ENCODE measurements at regions not wholly inside any gene's neighbourhood (a gene's known extent, or its start where the extent isn't known, plus 50 kb on each side); places are given as distances from the start of the nearest gene placed in this dataset.
"Not testable (repeated sequence)": the region's sequence is repeated elsewhere in the genome, so short reads cannot be mapped to it uniquely, and the experiment has no call there.

DNA sequence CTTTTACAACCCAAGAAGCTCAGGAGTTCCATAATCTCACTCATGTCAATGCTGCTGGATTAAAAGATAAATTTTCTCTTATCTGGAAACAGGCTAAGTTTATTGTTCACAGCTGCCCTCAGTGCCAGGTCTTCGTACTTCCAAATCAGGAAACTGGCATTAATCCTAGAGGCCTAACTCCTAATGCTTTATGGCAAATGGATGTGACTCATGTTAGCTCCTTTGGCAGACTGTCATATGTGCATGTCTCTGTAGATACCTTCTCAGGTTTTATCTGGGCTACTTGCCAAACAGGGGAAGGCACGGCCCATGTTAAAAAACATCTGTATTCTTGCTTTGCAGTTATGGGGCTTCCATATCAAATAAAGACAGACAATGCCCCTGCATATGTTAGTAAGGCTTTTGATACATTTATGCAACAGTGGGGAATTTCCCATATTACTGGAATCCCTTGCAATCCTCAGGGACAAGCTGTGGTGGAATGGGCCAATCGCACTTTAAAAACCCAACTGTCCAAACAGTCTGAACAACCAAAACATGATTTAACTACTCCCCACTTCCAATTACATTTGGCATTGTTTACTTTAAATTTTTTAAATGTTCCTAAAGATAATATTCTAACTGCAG is 570.8 kb upstream of the PTGER4 start:
- DNase-seq: not testable (repeated sequence)

DNA sequence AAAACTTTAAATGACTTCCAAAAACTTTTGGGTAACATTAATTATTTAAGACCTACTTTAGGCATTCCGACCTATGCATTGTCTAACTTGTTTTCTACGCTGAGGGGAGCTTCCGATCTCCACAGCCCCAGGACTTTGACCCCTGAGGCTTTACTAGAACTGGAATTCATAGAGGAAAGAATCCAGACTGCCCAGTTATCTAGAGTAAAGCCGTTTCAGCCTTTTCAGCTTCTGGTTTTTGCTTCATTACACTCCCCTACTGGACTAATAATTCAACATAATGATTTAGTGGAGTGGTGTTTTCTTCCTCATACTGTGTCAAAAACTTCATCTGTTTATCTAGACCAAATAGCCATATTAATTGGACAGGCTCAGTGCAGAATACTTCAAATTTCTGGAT is 571.9 kb upstream of the PTGER4 start:
- not testable (repeated sequence) for DNase-seq

DNA sequence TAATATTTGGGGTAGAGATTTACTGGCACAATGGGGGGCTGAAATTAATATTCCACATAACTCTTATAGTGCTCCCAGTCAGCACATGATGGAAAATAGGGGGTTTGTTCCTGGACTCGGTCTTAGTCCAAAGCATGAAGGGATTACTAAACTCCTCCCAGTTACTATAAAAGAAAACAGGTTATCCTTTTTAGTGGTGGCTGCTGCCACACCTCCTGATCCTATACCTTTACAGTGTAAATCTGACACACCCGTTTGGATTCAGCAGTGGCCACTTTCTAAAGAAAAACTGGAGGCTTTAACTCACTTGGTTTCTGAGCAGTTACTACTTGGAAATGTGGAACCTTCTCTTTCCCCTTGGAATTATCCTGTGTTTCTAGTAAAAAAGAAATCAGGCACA is 572.9 kb upstream of the PTGER4 start:
- no peak for DNase-seq

DNA sequence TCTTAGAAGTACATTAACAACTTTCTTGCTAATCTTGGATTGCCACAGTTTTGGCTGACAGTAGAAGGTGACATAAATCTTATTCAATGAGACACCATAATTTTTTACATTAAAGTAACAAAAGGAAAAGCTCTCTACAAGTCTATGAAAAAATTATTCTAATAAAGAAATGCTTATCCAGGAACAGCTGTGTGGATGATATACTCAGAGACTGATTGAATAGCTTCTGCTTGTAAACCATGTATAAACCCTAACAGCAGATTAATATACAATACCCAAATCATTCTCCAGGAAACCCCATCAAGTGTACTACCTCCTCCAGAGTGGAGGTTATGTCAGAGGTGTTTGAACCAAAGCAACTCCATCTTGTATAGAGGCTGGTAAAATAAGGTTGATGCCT is 581.4 kb upstream of the PTGER4 start:
- DNase-seq: no peak

DNA sequence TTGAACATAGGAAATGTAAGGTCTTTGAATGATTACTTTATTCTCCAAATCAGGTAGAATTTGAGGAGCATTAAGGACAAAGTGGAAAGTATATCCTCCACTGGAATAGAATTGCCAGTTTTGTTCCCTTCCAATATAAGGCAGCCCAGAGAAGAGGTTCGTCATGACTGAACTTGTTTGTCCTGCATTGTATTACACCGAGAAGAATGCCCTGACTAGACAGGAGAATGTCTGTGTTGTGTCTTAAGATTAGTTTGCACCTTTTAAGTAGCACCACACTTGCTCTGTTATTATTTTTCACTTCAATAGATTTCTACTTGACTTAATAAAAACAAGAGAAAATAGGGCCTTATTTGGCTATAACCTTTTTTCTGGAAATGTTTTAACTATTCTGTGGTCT is 586.2 kb upstream of the PTGER4 start:
- DNase-seq: no peak

DNA sequence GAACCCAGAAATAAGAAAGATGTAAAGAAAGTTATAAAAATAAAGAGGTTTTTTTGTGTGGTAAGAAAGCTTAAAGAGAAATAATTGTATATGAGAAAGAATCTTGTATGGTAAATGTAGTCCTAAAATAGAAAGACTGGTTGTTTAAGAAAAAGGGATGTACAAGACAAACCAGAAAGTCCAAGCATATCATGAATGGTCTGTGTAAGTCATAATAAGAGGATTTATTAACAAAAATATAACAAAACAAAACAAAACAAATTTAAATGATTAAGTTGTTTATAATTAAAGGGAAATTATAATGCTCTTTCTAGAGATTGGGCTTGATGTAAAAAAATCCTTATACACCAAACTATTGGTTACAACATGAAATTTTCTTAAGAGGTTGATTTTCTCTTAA is 590.4 kb upstream of the PTGER4 start:
- no peak for DNase-seq

DNA sequence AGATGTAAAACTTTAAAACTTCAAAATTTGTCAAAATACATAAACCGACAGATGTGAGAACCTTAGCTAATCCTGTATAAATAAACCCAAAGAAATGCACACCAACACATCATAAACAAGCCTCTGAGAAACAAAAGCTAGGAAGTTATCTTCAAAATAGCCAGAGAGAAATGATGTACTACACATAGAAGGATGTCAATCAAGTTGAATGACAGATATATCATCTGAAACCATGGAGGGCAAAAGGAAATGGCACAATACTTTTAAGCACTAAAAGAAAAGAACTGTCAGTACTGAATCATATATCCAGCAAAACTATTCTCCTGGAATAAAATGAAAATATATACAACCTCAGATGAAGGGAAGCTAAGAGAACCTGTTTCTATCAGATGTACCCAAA is 595.1 kb upstream of the PTGER4 start:
- no peak for DNase-seq

DNA sequence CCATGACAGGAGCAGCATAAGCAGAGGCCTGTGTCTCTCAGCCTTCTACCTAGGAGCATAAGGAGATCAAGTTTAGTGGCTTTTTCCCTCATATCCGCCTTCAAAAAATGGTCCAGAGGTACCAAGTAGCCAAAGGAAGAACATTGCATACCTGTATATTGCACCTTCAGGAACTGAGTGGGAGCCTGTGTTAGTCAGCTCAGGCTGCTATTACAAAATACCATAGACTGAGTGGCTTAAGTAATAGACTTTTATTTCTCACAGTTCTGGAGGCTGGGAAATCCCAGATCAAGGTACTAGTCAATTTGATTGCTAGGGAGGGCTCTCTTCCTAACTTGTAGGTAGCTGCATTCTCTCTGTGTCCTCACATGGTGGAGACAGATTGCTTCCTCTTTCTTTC is 597.4 kb upstream of the PTGER4 start:
- no peak for DNase-seq

DNA sequence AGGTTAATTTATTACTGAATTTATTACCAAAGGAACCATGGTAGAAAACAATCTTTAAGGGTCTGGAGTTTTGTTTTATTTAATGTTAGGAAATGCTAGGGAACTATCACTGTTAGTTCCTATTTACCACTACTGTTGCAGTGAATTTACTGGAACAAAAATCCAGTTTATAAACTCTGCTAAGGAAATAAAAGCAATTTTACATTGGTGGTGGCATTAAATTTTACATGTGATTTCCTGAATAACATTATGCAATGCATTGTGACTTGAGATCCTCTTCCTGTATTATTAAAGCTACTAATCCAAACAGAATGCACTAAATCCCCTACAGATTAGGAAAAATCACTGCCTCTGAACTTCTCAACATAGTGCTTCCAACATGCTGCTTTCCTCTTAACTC is 599.5 kb upstream of the PTGER4 start:
- no peak for DNase-seq

DNA sequence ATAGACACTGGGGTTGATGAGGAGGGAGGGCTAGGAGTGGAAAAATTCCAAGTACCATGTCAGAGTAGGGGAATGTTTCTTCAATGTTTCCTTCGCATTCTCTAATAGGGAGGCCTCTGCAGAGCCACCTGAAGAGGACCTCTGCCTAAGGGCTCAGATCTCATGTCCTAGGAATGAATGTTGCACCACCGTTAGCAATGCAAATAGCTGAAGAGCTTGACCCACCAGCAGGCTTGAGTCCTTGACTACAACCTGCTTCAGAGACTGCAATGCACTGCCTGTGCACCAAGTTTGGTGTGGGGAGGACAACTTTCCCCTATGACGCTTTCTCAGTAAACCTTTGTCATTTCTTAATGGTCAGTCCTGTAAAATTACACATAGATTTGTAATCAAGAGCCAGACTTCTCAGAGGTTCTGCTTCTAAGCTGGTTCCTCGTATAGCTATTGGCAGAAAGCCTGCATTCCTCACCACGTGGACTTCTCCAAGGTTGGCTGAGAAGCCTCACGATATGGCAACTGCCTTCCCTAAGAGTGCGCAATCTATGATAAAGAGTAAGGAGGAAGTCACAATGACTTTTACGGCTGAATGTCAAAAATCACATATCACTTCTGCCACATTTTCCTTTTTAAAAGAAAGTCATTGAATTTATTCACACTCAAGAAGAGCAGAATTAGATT is 600.7 kb upstream of the PTGER4 start:
- no peak for DNase-seq

DNA sequence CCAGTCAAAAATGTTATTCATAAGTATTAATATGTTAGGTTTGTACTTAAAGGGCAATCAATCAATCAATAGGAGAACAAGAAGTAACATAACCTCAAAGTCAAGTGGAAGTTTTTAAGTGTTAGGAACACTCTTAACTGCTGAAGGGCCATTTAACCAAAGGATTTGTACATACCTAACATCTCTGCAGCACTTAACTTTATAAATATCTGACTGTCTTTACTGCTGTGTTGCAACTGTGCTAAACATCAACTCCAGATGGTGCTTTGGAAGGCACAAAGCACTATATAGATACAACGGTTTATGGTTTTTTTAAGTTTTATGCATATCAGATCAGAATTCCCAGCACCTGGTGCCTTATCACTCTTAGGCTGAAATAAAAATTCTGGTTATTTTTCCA is 604.9 kb upstream of the PTGER4 start:
- DNase-seq: no peak

DNA sequence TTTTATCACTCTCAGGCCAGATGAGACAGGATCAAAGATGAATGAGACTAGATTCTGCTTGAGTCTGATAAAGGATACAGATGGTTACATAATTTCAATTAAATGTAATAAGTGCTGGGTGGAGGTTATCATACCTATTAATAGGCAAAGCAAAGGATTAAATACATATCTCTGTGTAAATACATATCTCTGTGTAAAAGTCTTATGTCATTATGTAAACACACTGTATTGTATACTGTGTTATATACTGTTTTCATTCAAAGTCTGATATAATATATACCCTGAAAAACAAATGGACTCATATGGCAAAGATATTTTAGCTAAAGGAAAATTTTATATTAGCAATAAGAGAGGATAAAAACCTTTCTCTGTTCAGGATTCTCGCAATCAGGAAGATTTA is 605.8 kb upstream of the PTGER4 start:
- no peak for DNase-seq

DNA sequence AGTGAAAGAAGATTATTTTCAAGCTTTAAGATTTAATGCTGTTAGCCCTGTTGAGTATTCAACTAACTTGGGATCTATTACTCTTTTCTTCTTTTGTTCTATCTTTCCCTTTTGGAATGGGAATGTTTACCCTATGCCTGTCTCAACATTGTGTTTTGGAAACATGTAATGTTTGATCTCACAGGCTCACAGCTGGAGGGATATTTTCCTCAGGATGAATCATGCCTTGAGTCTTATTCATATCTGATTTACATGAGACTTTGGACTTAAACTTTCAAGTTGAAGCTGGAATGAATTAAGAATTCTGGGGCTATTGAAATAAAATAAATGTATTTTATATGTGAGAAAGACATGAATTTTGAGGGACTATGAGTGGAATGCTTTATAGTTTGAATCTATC is 607.8 kb upstream of the PTGER4 start:
- DNase-seq: no peak

DNA sequence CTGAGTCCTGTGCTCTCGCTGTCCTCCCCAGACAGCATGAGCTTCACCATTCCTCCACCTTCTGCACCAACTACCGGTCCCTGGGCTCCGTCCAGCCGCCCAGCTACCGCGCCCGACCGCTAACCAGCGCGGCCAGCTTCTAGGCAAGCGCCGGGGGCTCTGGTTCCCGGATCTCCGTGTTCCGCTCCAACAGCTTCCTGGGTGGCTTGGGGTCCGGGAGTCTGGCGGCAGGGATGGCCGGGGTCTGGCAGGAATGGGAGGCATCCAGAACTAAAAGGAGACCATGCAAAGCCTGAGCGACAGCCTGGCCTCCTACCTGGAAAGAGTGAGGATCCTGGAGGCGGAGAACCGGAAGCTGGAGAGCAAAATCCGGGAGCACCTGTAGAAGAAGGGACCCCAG is 613.1 kb upstream of the PTGER4 start:
- no peak for DNase-seq

DNA sequence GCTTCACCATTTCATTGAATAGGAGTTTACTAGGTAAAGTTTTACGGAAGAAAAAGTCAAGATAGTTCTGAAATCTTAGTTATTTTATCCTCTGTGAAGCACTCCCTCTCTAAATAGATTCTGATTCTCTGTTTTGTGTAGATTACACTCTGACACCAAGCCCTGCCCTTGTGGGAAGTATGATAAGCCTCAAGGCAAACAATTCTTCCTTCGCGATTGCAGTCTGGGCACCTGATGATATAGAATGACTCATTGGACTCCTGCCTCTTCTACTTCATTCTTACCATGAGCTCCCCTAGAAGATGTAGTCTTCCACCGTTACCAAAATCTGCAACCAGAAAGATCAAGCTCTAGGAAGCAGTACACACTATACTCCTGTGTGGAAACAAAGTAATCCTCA is 626.9 kb upstream of the PTGER4 start:
- DNase-seq: no peak

DNA sequence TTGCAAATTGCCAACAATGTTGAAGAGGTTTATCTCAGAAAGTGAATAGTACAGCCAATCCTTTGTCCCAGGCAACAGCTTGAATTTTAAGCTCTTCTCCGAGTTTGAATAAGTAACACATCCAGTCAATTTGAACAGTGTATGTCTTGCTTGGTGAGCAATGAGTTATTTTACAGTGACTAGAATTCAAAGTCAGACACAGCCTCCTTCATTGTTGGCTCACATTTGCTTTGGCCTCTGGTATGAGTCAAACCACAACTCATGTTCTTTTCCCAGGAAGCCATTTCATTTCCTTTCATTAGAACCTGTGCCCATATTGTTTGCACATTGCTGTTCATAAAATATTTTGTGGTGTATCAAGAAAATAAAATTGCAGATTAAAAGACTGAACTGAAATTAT is 622.0 kb upstream of the DAB2 start:
- no peak for DNase-seq

DNA sequence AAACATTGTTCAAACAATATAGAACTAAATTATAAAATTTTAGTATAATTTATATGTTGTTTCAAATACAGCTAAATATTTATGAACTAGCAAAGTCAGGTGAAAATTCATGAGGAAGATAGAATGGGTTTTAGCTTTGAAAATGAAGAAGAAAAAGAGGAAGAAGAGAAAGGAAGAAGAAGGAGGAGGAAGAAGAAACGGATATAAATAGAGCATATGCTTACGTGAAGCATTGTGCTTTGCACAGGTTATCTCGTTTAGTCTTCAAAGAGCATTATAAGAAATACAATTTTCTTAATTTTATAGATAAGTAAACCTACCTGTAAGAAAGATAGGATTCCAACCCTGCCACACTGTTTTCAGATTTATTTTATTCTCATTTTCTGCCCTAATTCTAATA is 620.6 kb upstream of the DAB2 start:
- DNase-seq: no peak

DNA sequence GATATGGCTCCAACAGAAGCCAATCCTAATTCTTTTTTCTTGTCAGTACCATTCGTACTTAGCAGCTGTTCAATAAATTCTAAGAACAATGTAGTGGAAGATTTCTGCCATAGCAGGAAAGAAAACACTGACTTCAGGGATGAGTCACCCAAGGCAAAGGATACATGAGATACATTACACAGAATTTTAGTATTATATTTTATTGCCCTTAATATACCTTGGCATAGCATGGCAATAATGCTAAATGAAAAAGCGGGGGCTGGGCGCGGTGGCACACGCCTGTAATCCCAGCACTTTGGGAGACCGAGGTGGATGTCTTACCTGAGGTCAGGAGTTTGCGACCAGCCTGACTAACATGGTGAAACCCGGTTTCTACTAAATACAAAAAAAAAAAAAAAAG is 619.1 kb upstream of the DAB2 start:
- DNase-seq: no peak

DNA sequence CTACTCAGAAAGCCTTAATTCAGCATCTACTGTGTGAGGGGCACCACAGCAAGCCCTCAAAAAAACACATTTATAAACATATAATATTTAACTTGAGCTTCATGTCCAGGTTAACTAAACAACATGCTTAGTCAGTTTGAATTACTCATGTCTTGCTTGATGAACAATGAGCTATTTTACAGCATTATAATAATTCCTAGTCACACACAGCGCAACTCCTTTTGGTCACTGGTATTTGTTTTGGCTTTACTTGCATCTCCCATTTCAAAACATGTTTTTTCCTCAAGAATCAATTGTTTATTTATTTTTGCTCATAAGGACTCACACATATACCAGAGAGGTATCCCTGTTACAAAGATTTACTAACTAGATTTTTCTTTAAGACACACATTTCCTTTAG is 616.7 kb upstream of the DAB2 start:
- no peak for DNase-seq

DNA sequence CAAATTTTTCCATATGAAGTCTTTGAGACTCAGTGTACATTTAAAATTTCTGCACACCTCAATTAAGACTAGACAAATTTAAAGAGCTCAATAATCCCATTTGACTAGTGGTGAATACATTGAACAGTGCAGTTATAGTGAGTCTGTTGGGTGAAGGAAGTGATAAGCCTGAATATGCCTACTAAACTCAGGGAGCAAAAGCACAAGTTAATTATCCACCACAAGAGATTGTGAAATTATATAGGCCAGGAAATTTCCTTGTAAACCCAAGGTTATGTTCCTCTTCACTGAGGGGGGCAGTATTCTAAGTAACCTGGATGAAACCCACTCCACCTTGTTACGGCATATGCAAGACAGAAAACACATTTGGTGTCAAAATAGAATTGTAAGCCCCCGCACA is 612.9 kb upstream of the DAB2 start:
- DNase-seq: no peak

DNA sequence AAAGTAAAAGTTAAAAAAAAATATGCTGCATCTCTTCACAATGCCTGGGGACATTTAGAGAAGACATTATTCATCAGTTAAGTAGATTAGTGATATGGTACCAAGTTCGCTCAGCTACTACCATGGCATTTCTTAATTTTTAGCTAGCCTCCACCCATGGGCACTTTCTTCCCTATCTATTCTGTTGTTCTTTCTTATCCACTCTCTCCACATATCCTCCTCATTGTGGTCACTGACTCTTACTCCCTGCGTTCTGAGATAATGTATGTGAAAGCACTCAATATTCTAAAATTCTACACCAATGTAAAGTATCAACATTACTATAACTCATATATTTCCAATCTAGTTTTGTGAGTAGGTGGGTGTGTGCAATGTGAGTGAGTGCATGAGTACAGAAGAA is 609.7 kb upstream of the DAB2 start:
- DNase-seq: no peak

DNA sequence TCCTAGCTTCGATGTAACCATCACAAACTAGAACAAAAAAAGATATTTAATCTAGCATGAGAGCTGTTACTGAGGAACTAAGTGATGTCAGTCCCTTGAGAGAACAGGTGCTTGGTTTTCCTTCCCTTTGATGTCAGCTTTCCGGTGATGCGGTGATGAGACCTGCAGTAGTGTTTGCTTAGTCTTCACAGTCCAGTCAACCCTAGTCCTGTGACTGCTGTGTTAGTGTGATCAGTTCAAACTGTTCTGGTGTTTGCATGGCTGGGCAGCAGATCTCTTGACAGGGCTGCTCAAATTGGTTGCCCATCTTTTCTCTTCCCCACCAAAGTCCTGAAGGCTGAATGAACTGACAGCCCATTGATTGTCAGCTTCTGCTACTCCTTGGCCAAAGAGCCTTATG is 608.6 kb upstream of the DAB2 start:
- peak; percentile 34 to 79 for DNase-seq

DNA sequence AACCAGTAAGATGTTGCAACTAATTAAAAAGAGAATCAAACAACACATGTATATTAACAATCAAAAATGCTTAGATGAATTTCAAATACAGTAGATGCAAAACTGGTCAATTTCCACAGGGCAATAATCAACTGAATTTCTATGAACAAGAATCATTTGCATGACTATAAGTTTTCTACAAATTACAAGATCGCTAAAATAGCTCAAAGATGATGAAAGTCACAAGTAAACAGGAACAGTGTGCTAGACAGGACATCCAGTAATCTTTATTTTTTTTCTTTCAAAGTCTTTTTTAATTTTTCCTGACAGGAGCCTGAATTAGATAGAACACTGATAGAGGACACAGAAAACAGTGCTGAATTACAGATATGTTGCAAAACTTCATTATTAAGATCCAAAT is 608.2 kb upstream of the DAB2 start:
- DNase-seq: no peak

DNA sequence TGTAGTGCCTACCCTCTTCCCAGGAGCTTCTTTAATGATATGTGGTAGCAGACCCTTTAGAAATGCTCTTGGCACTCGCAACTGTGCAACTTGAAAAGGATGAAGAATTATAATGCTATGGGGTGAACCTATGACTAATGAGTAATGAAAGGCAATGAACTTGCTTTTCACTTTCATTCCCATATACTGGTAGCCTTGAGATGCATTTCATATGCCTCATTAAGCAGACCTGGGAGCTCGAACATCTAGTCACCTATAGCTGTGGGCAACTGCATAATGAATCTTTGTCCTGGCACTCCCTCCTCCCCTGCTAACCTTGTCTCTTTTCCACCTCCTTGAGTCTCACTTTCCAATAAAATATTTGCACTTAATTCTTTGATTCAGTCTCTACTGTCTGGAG is 605.9 kb upstream of the DAB2 start:
- no peak for DNase-seq

All from CD4-positive, alpha-beta T cell treated with Interleukin-1 beta for 1 hour (primary cell).